RWPE2 (cell line): ENCODE measurements at regions not wholly inside any gene's neighbourhood (a gene's known extent, or its start where the extent isn't known, plus 50 kb on each side); places are given as distances from the start of the nearest gene placed in this dataset.

Source experiments
- ATAC-seq: fragments of 200-7000 bp; cut with Tn5 transposase; 3 replicates; pipeline ENCODE4 v1.9.1; 2021; ENCODE audit warnings: low read depth
- DNase-seq: peaks from one replicate; pipeline ENCODE4 v3.0.0-alpha.2; 2020; ENCODE audit warnings: low spot score
- H3K27ac ChIP-seq: fragments of 450-650 bp; 2 replicates; pipeline ENCODE4 v1.5.1; 2017; ENCODE audit warnings: mild to moderate bottlenecking; ENCODE audit not compliant: poor library complexity, severe bottlenecking
- H3K27me3 ChIP-seq: fragments of 250-450 bp; sonication (Bioruptor Pico); 2 replicates; pipeline ENCODE4 v1.5.1; 2021; ENCODE audit warnings: mild to moderate bottlenecking, moderate library complexity; ENCODE audit not compliant: insufficient read depth, poor library complexity, severe bottlenecking
- H3K36me3 ChIP-seq: fragments of 250-450 bp; sonication (Bioruptor Pico); 2 replicates; pipeline ENCODE4 v1.5.1; 2020; ENCODE audit warnings: low read depth, mild to moderate bottlenecking, moderate library complexity
- H3K4me1 ChIP-seq: fragments of 250-450 bp; sonication (Bioruptor Pico); 2 replicates; pipeline ENCODE4 v1.5.1; 2021; ENCODE audit warnings: mild to moderate bottlenecking, moderate library complexity; ENCODE audit not compliant: insufficient read depth, poor library complexity, severe bottlenecking
- H3K4me3 ChIP-seq: fragments of 250-450 bp; sonication (Bioruptor Pico); 2 replicates; pipeline ENCODE4 v1.5.1; 2021; ENCODE audit warnings: mild to moderate bottlenecking, moderate library complexity; ENCODE audit not compliant: severe bottlenecking
- H3K9me3 ChIP-seq: fragments of 250-450 bp; sonication (Bioruptor Pico); 2 replicates; pipeline ENCODE4 v1.5.1; 2021; ENCODE audit warnings: mild to moderate bottlenecking, moderate library complexity; ENCODE audit not compliant: severe bottlenecking
- CTCF ChIP-seq: fragments of 450-650 bp; IDR thresholded peaks from one replicate; pipeline ENCODE4 v1.5.1; 2017; ENCODE audit warnings: mild to moderate bottlenecking, moderate library complexity; ENCODE audit not compliant: poor library complexity, severe bottlenecking

DNA sequence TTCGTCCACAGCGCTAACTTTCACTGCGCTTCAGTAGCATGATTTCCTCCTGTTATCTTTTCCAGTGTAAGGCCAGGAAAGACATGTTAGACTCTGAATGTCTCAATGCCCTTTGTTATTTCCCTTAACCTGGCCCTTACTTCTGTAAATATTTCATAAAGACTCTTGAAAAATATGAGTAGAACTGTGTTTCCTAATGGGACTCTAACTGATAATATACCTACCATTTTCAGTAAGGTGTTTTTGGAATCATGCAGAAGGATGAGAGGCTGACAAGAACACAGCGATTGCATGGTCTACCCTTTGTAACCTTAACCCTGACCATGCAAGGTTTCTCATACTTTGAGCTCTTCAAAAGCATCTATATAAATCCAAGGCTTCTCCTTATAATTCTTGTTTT, 550.1 kb downstream of the SLITRK6 start:
- Histone ChIP-seq H3K9me3 (no peaks in the 10 kb centered on the region), H3K36me3 (no peaks in the 10 kb centered on the region), H3K27ac (no peak overlapping the region), H3K4me1 (no peaks in the 10 kb centered on the region), H3K4me3 (no peak overlapping the region), H3K27me3 (no peaks in the 10 kb centered on the region)
- ATAC-seq = no peak
- DNase-seq = no peak
- no peak for TF ChIP-seq CTCF

DNA sequence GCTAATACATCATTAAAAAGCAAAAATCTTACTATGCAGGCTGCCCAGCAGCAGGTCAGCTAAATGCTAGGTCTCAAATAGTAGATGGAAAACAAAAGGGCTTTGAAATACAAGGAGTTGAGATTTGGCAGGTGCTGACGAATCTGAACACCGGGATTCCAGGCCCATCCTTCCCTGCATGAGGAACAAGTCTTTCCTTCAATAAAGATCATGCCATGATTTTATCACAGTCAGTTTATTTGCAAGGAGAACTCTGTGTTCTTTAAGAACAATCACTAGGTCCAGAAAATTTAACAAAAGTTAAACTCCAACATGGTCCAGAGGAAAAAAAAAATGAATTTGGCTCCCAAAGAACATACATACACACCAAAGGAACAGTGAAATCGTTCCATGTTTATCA, 551.4 kb downstream of the SLITRK6 start:
- TF ChIP-seq CTCF = no peak
- H3K27ac ChIP-seq = no peak overlapping the region
- no peaks in the 10 kb centered on the region for H3K9me3 ChIP-seq
- no peaks in the 10 kb centered on the region for H3K36me3 ChIP-seq
- no peaks in the 10 kb centered on the region for H3K4me1 ChIP-seq
- H3K4me3 ChIP-seq = no peak overlapping the region
- ATAC-seq (no peak), DNase-seq (no peak)
- no peaks in the 10 kb centered on the region for H3K27me3 ChIP-seq

DNA sequence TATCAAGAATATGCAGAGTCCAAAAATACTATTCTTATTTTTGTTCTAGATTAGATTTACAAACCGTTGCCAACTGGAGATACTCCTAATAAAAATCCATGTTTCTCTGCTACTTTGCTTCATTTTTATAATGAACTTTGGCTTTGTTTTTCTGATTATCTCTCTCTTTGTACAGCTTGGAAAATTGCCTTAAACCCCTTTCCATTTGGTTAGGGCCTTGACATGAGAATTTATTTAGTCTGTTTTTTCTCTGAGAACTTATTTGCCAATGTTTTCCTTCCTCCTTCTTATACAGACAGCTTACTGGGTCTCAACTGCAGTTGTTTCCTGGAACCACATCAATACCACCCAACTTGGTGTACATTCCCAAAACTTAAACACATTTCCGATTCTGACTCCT, 555.4 kb downstream of the SLITRK6 start:
- no peaks in the 10 kb centered on the region for H3K27me3 ChIP-seq

DNA sequence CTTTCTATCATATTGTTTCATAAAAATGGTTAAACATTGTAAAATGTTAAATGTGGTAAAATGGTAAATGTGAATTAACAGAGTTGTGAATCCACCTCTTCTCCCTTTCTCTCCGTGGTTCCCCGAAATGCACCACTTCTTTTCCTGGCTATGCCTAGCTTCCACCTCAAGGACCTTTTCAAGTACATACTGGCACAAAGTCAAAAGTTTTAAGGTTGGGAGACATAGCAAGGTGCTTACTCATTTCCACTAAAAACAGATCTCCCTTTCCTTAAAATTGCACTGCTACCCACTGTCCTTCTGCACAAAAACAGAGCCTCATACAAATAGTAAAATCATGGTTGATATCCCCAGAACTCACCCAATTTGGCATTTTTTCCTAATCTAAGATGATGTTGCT, 558.2 kb downstream of the SLITRK6 start:
- peak; percentile 78 for ATAC-seq
- no peak for DNase-seq
- Histone ChIP-seq H3K27ac (peak overlapping the region; percentile 47), H3K9me3 (no peaks in the 10 kb centered on the region), H3K4me1 (peaks cover 35% of the 10 kb centered on the region), H3K4me3 (no peak overlapping the region), H3K36me3 (no peaks in the 10 kb centered on the region), H3K27me3 (no peaks in the 10 kb centered on the region)
- TF ChIP-seq CTCF = no peak

More for the DNA sequence above, 555.4 kb downstream of the SLITRK6 start:
- Histone ChIP-seq H3K27ac (no peak overlapping the region), H3K4me3 (no peak overlapping the region), H3K9me3 (no peaks in the 10 kb centered on the region), H3K36me3 (no peaks in the 10 kb centered on the region), H3K4me1 (peaks cover 20% of the 10 kb centered on the region)
- DNase-seq (no peak), ATAC-seq (no peak)
- TF ChIP-seq CTCF = no peak

DNA sequence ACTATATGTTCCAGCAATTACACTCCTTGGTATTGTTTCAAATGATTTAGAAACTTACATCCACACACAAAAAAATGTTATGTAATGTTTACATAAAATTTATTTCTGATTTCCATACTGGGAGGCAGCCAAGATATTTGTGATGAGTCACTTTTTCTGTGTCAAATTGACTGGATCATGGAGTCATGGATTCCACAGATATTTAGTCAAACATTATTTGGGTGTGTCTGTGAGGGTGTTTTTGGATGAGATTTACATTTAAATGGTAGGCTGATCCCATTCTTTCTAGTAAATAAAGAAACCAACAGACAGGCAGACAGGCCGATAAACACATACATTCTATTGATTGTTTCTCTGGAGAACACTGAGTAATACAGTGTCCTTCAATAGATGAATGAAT, 562.8 kb downstream of the SLITRK6 start:
- Histone ChIP-seq H3K9me3 (no peaks in the 10 kb centered on the region), H3K36me3 (no peaks in the 10 kb centered on the region), H3K27ac (peak overlapping the region; percentile 73), H3K4me3 (no peak overlapping the region), H3K4me1 (peaks cover 38% of the 10 kb centered on the region), H3K27me3 (no peaks in the 10 kb centered on the region)
- ATAC-seq = peak; percentile 89
- no peak for TF ChIP-seq CTCF
- DNase-seq = no peak
